ENCODE measurements at regions not wholly inside any gene's neighbourhood (a gene's known extent, or its start where the extent isn't known, plus 50 kb on each side); places are given as distances from the start of the nearest gene placed in this dataset.

DNA sequence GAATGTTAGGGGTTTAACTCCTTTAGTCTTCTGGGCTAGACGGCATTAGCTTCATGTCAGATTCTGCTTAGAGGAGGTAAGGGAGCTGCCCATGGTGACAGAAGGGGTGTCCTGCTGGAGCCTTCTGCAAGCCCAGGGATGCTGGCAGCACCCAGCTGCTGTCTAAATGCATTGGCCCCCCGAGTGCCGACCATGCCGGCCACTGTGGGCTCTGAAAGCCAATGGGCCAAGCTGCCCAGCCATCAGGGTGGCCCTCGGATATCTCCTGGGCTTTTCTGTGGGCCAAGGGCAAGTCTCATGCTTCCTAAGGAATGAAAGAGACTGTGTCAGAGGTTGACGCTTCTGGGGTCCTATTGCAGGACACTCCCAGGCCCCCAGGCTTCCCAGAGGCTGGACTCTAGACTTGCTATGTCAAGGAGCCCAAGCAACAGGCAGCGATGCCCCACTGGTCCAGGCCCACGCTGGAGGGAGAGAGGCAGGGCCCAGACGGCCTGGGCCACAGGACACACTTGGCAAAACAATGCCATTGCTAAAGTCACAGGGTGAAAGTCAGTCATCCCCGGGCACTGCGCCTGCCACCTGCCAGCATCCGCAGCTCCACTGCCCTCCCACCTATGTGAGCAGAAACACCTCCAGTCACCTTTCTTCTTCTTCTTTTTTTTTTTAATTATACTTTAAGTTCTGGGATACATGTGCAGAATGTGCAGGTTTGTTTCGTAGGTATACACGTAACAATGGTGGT, 160.2 kb upstream of the GPR12 start:
- DNase-seq (ENCODE audit: low spot score), result no peak
- WGBS (ENCODE audit: low lambda C conversion rate, missing lambda C conversion rate), result 95% methylated on average over 14 of the region's 14 CpGs
- no peak overlapping the region for H3K27ac ChIP-seq
- TF ChIP-seq EZH2phosphoT487 (IDR thresholded peaks at IDR 0.05; ENCODE audit: low read depth, severe bottlenecking, unreplicated experiment) (no peak), EZH2 (IDR thresholded peaks at IDR 0.05; ENCODE audit: borderline replicate concordance) (no peak)
- TF ChIP-seq, protein P1, sequence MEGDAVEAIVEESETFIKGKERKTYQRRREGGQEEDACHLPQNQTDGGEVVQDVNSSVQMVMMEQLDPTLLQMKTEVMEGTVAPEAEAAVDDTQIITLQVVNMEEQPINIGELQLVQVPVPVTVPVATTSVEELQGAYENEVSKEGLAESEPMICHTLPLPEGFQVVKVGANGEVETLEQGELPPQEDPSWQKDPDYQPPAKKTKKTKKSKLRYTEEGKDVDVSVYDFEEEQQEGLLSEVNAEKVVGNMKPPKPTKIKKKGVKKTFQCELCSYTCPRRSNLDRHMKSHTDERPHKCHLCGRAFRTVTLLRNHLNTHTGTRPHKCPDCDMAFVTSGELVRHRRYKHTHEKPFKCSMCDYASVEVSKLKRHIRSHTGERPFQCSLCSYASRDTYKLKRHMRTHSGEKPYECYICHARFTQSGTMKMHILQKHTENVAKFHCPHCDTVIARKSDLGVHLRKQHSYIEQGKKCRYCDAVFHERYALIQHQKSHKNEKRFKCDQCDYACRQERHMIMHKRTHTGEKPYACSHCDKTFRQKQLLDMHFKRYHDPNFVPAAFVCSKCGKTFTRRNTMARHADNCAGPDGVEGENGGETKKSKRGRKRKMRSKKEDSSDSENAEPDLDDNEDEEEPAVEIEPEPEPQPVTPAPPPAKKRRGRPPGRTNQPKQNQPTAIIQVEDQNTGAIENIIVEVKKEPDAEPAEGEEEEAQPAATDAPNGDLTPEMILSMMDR (IDR thresholded peaks at IDR 0.05; ENCODE audit: poor library complexity), result no peak
- no peaks in the 10 kb centered on the region for H3K36me3 ChIP-seq (replicated peaks; ENCODE audit: insufficient read depth, low read depth)
- H4K20me1 ChIP-seq (ENCODE audit: insufficient read depth, poor library complexity, severe bottlenecking), result no peaks in the 10 kb centered on the region
- peaks cover 6% of the 10 kb centered on the region for H3K4me1 ChIP-seq (ENCODE audit: insufficient read depth)
- no peak overlapping the region for H3K4me2 ChIP-seq
- no peaks in the 10 kb centered on the region for H3K79me2 ChIP-seq
- H2AFZ ChIP-seq, result no peak overlapping the region
- H3K4me3 ChIP-seq, result no peak overlapping the region
- H3K27me3 ChIP-seq, result no peaks in the 10 kb centered on the region
- H3K9me3 ChIP-seq (ENCODE audit: low read depth), result no peaks in the 10 kb centered on the region
- H3K9me2 ChIP-seq (replicated peaks; ENCODE audit: insufficient read depth), result no peaks in the 10 kb centered on the region

DNA sequence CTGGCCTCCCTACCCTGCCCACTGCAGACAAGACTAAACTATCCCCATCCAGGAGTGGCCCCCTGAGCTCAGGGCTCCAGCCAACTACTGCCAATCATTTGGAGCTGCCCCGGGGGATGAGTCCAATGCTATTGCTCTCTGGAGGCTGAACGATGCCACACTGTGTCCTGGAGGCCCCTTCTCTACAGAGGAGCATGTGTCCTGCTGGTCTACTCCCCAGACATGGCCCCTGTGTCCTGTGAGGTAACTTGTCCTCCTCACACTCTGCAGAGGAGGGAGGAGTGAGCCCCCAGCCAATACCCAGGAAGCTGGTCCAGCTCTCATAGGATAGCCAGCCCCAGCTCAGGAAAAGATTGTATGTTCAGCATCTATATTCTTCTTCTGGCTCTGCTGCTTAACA, 159.1 kb upstream of the GPR12 start:
- TF ChIP-seq, protein P1 (IDR thresholded peaks at IDR 0.05; ENCODE audit: poor library complexity), result no peak
- no peak for TF ChIP-seq EZH2phosphoT487 (IDR thresholded peaks at IDR 0.05; ENCODE audit: low read depth, severe bottlenecking, unreplicated experiment)
- TF ChIP-seq EZH2 (IDR thresholded peaks at IDR 0.05; ENCODE audit: borderline replicate concordance), result no peak
- Histone ChIP-seq H3K4me1 (ENCODE audit: insufficient read depth) (peaks cover 6% of the 10 kb centered on the region), H3K4me3 (no peak overlapping the region), H3K9me2 (replicated peaks; ENCODE audit: insufficient read depth) (no peaks in the 10 kb centered on the region), H3K27me3 (no peaks in the 10 kb centered on the region), H4K20me1 (ENCODE audit: insufficient read depth, poor library complexity, severe bottlenecking) (no peaks in the 10 kb centered on the region), H2AFZ (no peak overlapping the region), H3K9me3 (ENCODE audit: low read depth) (no peaks in the 10 kb centered on the region), H3K36me3 (replicated peaks; ENCODE audit: insufficient read depth, low read depth) (no peaks in the 10 kb centered on the region), H3K79me2 (no peaks in the 10 kb centered on the region), H3K4me2 (no peak overlapping the region), H3K27ac (no peak overlapping the region)
- WGBS (ENCODE audit: low lambda C conversion rate, missing lambda C conversion rate), result 86% methylated on average over 2 of the region's 2 CpGs
- no peak for DNase-seq (ENCODE audit: low spot score)

DNA sequence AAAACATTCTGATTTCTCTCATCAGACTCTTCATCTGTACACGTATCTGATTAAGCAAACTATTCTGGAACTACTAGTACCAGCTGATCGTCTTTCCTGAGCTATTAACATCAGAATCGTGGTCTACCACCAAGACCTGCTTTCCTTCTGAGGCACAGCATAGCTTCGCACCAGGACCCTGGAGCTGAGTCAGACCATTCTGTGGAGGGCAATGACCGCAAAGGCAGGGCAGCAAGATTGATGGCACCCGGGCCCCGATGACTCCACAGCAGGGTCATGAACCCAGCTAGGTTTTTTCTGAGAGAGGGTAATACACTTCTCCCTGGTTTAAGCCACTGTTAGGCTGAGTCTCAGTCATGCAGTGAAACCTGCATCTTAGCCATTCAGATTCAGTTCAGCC, 158.7 kb upstream of the GPR12 start:
- no peak overlapping the region for H3K27ac ChIP-seq
- DNase-seq (ENCODE audit: low spot score), result no peak
- no peak overlapping the region for H3K4me3 ChIP-seq
- WGBS (ENCODE audit: low lambda C conversion rate, missing lambda C conversion rate), result 88% methylated on average over 7 of the region's 7 CpGs
- no peaks in the 10 kb centered on the region for H4K20me1 ChIP-seq (ENCODE audit: insufficient read depth, poor library complexity, severe bottlenecking)
- H3K27me3 ChIP-seq, result no peaks in the 10 kb centered on the region
- H3K9me3 ChIP-seq (ENCODE audit: low read depth), result no peaks in the 10 kb centered on the region
- H3K79me2 ChIP-seq, result no peaks in the 10 kb centered on the region
- no peaks in the 10 kb centered on the region for H3K36me3 ChIP-seq (replicated peaks; ENCODE audit: insufficient read depth, low read depth)
- no peaks in the 10 kb centered on the region for H3K9me2 ChIP-seq (replicated peaks; ENCODE audit: insufficient read depth)
- TF ChIP-seq, protein P1 (IDR thresholded peaks at IDR 0.05; ENCODE audit: poor library complexity), result no peak
- TF ChIP-seq EZH2 (IDR thresholded peaks at IDR 0.05; ENCODE audit: borderline replicate concordance), result no peak
- TF ChIP-seq EZH2phosphoT487 (IDR thresholded peaks at IDR 0.05; ENCODE audit: low read depth, severe bottlenecking, unreplicated experiment), result no peak
- H3K4me1 ChIP-seq (ENCODE audit: insufficient read depth), result peaks cover 6% of the 10 kb centered on the region
- no peak overlapping the region for H2AFZ ChIP-seq
- no peak overlapping the region for H3K4me2 ChIP-seq
